GM12875 (cell line): ENCODE measurements at regions not wholly inside any gene's neighbourhood (a gene's known extent, or its start where the extent isn't known, plus 50 kb on each side); places are given as distances from the start of the nearest gene placed in this dataset.
"Not testable (repeated sequence)": the region's sequence is repeated elsewhere in the genome, so short reads cannot be mapped to it uniquely, and the experiment has no call there.

Experiments used
- H3K4me3 ChIP-seq: one replicate; pipeline ENCODE4 v1.5.1; 2011; ENCODE audit warnings: low read depth, low read length, control low read depth
- CTCF ChIP-seq: IDR thresholded peaks from 2 replicates; pipeline ENCODE4 v1.5.1; 2011; ENCODE audit warnings: low read depth, mild to moderate bottlenecking, control low read depth, inconsistent platforms, low read length, moderate library complexity, borderline replicate concordance; ENCODE audit not compliant: insufficient read depth

- H3K4me3 ChIP-seq, result no peak overlapping the region
- peak; percentile 13; the same call in 1 of the 2 replicates for TF ChIP-seq CTCF
Measured at GRCh38 chr11:79610678-79611077, 169.8 kb upstream of the TENM4 start.

GRCh38 chr11:79610139-79610538, 169.3 kb upstream of the TENM4 start:
- no peak overlapping the region for H3K4me3 ChIP-seq
- TF ChIP-seq CTCF, result no peak

- TF ChIP-seq CTCF, result no peak
- no peak overlapping the region for H3K4me3 ChIP-seq
Measured at GRCh38 chr11:79609511-79609910, 168.7 kb upstream of the TENM4 start.

GRCh38 chr11:79606461-79606860, 165.6 kb upstream of the TENM4 start:
- not testable (repeated sequence) for H3K4me3 ChIP-seq

GRCh38 chr11:79600711-79601110, 159.9 kb upstream of the TENM4 start:
- H3K4me3 ChIP-seq, result no peak overlapping the region
- no peak for TF ChIP-seq CTCF

GRCh38 chr11:79594834-79595233, 154.0 kb upstream of the TENM4 start:
- H3K4me3 ChIP-seq, result no peak overlapping the region
- TF ChIP-seq CTCF, result no peak

GRCh38 chr11:79592824-79593223, 152.0 kb upstream of the TENM4 start:
- H3K4me3 ChIP-seq, result no peak overlapping the region
- TF ChIP-seq CTCF, result no peak

- no peak overlapping the region for H3K4me3 ChIP-seq
- no peak for TF ChIP-seq CTCF
Measured at GRCh38 chr11:79592406-79592805, 151.6 kb upstream of the TENM4 start.
